Retinal pigment epithelial cell (primary cell): ENCODE measurements at regions not wholly inside any gene's neighbourhood (a gene's known extent, or its start where the extent isn't known, plus 50 kb on each side); places are given as distances from the start of the nearest gene placed in this dataset.
"Not testable (repeated sequence)": the region's sequence is repeated elsewhere in the genome, so short reads cannot be mapped to it uniquely, and the experiment has no call there.

Experiments
- DNase-seq: peaks from one replicate; pipeline ENCODE4 v3.0.0-alpha.2; 2010; ENCODE audit warnings: low read depth
- H3K4me3 ChIP-seq: 2 replicates; pipeline ENCODE4 v1.5.1; 2011; ENCODE audit warnings: mild to moderate bottlenecking, low read length, control low read depth, moderate library complexity
- CTCF ChIP-seq: conservative IDR thresholded peaks from 2 replicates; pipeline ENCODE4 v1.5.1; 2011; ENCODE audit warnings: low read depth, low read length, control low read depth, inconsistent platforms

- no peak overlapping the region for H3K4me3 ChIP-seq
- no peak for DNase-seq
- no peak for TF ChIP-seq CTCF
Observed at GRCh38 chr2:13334545-13334944, 617.8 kb downstream of the TRIB2 start.

DNA sequence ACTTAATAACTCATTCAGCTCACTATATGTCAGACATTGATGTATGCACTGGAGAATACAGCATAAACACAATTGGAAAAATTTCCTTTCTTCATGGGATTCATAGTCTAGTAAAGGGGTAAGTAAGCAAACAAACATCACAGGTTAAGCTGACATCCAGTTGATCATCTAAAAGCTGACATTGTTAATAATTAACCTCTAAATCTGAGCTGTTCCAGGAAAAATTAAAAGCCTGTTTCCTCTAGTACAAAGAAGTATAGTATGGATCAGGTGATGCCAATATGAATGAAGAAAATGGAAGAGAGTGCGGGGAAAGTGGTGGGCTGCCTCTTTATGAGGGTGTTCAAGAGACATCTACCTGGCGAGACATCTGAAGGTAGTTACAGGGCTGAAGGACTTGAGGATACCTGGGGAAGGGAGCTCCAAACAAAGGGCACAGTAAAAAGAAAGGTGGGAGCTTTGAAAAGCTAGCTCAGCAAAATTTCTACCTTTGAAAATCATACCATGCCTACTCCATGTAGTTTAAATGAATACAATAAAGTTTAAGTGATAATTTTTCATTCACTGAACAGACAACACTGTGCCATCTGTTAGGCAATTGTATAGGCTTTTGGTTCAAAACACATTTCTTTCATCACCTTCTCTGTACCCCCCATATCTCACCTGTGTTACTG, 619.3 kb downstream of the TRIB2 start:
- H3K4me3 ChIP-seq, result no peak overlapping the region
- no peak for TF ChIP-seq CTCF
- no peak for DNase-seq

GRCh38 chr2:13351068-13351467, 634.3 kb downstream of the TRIB2 start:
- H3K4me3 ChIP-seq, result no peak overlapping the region
- TF ChIP-seq CTCF, result no peak
- no peak for DNase-seq

DNA sequence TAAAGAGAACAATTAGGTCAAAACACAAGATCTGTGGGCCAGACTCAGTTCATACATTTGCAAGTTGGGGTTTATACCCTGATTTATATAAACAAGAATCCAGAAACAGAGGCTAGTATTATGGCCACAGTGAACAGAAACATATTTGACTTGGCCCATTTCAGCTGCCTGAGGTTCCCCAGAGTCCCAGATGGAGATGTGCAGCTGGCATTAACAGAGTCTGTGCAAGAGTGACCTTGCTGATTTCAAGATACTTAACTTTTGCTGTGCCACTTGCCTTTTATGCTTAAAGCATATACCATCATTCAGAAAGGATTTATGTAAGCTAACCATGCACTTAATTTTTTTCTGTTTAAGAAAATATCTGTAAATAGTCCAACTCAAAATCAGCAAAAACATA, 636.3 kb downstream of the TRIB2 start:
- no peak for TF ChIP-seq CTCF
- H3K4me3 ChIP-seq, result no peak overlapping the region
- no peak for DNase-seq

DNA sequence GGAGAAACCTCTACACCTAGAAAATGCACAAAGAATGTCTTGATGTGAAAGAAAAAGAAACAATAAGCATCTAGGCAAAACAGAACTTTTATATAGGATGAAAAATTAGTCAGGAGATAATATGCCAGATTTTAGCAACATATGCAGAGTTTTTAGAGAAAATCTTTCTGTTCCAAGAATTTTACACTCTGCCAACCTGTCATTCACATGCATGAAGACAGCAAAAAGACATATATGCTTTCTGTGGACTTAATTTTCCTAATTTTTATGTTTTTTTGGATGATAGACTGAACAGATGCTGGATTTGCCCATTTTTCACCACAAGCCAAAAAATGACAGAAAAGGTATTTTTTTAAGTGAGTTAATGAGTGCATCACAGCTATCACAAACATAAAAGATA, 637.3 kb downstream of the TRIB2 start:
- H3K4me3 ChIP-seq, result no peak overlapping the region
- no peak for DNase-seq
- TF ChIP-seq CTCF, result no peak

GRCh38 chr2:13381928-13382327, 665.2 kb downstream of the TRIB2 start:
- not testable (repeated sequence) for H3K4me3 ChIP-seq, DNase-seq

DNA sequence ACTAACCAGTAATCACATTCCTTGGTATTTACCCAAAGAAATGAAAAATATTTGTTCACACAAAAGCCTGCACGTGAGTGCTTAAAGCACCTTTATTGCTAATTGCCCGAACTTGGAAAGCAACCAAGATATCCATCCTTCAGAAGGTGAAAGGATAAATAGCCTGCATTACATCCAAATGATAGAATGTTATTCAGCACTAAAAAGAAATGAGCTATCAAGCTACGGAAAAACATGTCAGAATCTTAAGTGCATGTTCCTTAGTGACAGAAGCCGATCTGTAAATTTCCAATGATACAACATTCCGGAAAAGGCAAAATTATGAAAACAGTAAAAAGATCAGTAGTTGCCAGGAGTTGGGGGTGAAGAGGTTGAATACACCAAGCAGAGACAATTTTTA, 672.4 kb downstream of the TRIB2 start:
- H3K4me3 ChIP-seq, DNase-seq: not testable (repeated sequence)

- TF ChIP-seq CTCF, result no peak
- no peak overlapping the region for H3K4me3 ChIP-seq
- no peak for DNase-seq
Observed at GRCh38 chr2:13390676-13391075, 673.9 kb downstream of the TRIB2 start.
